ENCODE measurements at regions not wholly inside any gene's neighbourhood (a gene's known extent, or its start where the extent isn't known, plus 50 kb on each side); places are given as distances from the start of the nearest gene placed in this dataset.

- TF ChIP-seq POLR2A (IDR thresholded peaks at IDR 0.05) = no peak
- TF ChIP-seq CTCF (IDR thresholded peaks at IDR 0.05) = no peak
- no peak for DNase-seq
- no peaks in the 10 kb centered on the region for H3K27me3 ChIP-seq
- H3K36me3 ChIP-seq = no peaks in the 10 kb centered on the region
- H3K9me3 ChIP-seq = no peaks in the 10 kb centered on the region
- H3K4me1 ChIP-seq = no peaks in the 10 kb centered on the region
- H3K4me3 ChIP-seq = no peak overlapping the region
- no peak overlapping the region for H3K27ac ChIP-seq
Observed at GRCh38 chr3:67739851-67740250, 85.4 kb upstream of the SUCLG2 start.

GRCh38 chr3:67737906-67738865, 83.8 kb upstream of the SUCLG2 start:
- Histone ChIP-seq H3K4me1 (no peaks in the 10 kb centered on the region), H3K27ac (no peak overlapping the region), H3K36me3 (no peaks in the 10 kb centered on the region), H3K27me3 (no peaks in the 10 kb centered on the region), H3K9me3 (no peaks in the 10 kb centered on the region), H3K4me3 (no peak overlapping the region)
- no peak for DNase-seq
- TF ChIP-seq CTCF (IDR thresholded peaks at IDR 0.05) = no peak
- TF ChIP-seq POLR2A (IDR thresholded peaks at IDR 0.05) = no peak

- H3K36me3 ChIP-seq = no peaks in the 10 kb centered on the region
- no peaks in the 10 kb centered on the region for H3K27me3 ChIP-seq
- H3K4me3 ChIP-seq = no peak overlapping the region
- no peak for TF ChIP-seq POLR2A (IDR thresholded peaks at IDR 0.05)
- TF ChIP-seq CTCF (IDR thresholded peaks at IDR 0.05) = no peak
- no peak for DNase-seq
- no peaks in the 10 kb centered on the region for H3K4me1 ChIP-seq
- no peak overlapping the region for H3K27ac ChIP-seq
- H3K9me3 ChIP-seq = no peaks in the 10 kb centered on the region
Observed at GRCh38 chr3:67737140-67737539, 82.7 kb upstream of the SUCLG2 start.

- H3K27ac ChIP-seq = no peak overlapping the region
- TF ChIP-seq CTCF (IDR thresholded peaks at IDR 0.05) (no peak), POLR2A (IDR thresholded peaks at IDR 0.05) (no peak)
- DNase-seq = no peak
Observed at GRCh38 chr3:67733269-67733950, 79.0 kb upstream of the SUCLG2 start.

GRCh38 chr3:67724434-67724833, 70.0 kb upstream of the SUCLG2 start:
- DNase-seq = no peak
- H3K9me3 ChIP-seq = no peaks in the 10 kb centered on the region
- H3K27ac ChIP-seq = no peak overlapping the region
- TF ChIP-seq CTCF (IDR thresholded peaks at IDR 0.05) (no peak), POLR2A (IDR thresholded peaks at IDR 0.05) (no peak)
- no peaks in the 10 kb centered on the region for H3K27me3 ChIP-seq
- no peak overlapping the region for H3K4me3 ChIP-seq
- no peaks in the 10 kb centered on the region for H3K36me3 ChIP-seq
- no peaks in the 10 kb centered on the region for H3K4me1 ChIP-seq

More at GRCh38 chr3:67733269-67733950, 79.0 kb upstream of the SUCLG2 start:
- Histone ChIP-seq H3K36me3 (no peaks in the 10 kb centered on the region), H3K4me3 (no peak overlapping the region), H3K4me1 (no peaks in the 10 kb centered on the region), H3K27me3 (no peaks in the 10 kb centered on the region), H3K9me3 (no peaks in the 10 kb centered on the region)

All from Peyer's patch (tissue), 4 donors.